Endodermal cell (in vitro differentiated cells): ENCODE measurements at regions not wholly inside any gene's neighbourhood (a gene's known extent, or its start where the extent isn't known, plus 50 kb on each side); places are given as distances from the start of the nearest gene placed in this dataset.

Experiments
- DNase-seq: peaks from one replicate; pipeline ENCODE4 v3.0.0-alpha.2; 2017
- H3K27ac ChIP-seq: 2 replicates; pipeline ENCODE4 v1.5.1; 2013; ENCODE audit warnings: mild to moderate bottlenecking, low read depth, low read length, moderate library complexity
- H3K27me3 ChIP-seq: 2 replicates; pipeline ENCODE4 v1.6.1; 2013; ENCODE audit warnings: mild to moderate bottlenecking, low read length, moderate library complexity; ENCODE audit not compliant: insufficient read depth, control insufficient read depth, poor library complexity, severe bottlenecking
- H3K36me3 ChIP-seq: 2 replicates; pipeline ENCODE4 v1.7.0; 2013; ENCODE audit warnings: mild to moderate bottlenecking, low read length, moderate library complexity; ENCODE audit not compliant: control insufficient read depth, insufficient read depth
- H3K4me1 ChIP-seq: one replicate; pipeline ENCODE4 v1.7.0; 2013; ENCODE audit warnings: low read length; ENCODE audit not compliant: control insufficient read depth, insufficient read depth
- H3K4me3 ChIP-seq: 2 replicates; pipeline ENCODE4 v1.5.1; 2013; ENCODE audit warnings: mild to moderate bottlenecking, low read length, moderate library complexity
- H3K9ac ChIP-seq: 2 replicates; pipeline ENCODE4 v1.6.1; 2013; ENCODE audit warnings: mild to moderate bottlenecking, low read length, moderate library complexity; ENCODE audit not compliant: poor library complexity, severe bottlenecking; ENCODE audit errors: extremely low read depth
- H3K9me3 ChIP-seq: 2 replicates; pipeline ENCODE4 v1.6.1; 2013; ENCODE audit warnings: mild to moderate bottlenecking, low read length, moderate library complexity; ENCODE audit not compliant: control insufficient read depth
- H3K27ac Mint-ChIP-seq: 2 replicates; pipeline ENCODE4 v1.8.0; 2020; ENCODE audit warnings: mixed read lengths
- H3K27me3 Mint-ChIP-seq: 2 replicates; pipeline ENCODE4 v1.8.0; 2021; ENCODE audit warnings: mild to moderate bottlenecking, mixed read lengths; ENCODE audit not compliant: insufficient read depth
- H3K36me3 Mint-ChIP-seq: 2 replicates; pipeline ENCODE4 v1.8.0; 2020; ENCODE audit warnings: low read depth, mixed read lengths
- H3K4me1 Mint-ChIP-seq: 2 replicates; pipeline ENCODE4 v1.8.0; 2020; ENCODE audit warnings: mixed read lengths
- H3K4me3 Mint-ChIP-seq: 2 replicates; pipeline ENCODE4 v1.8.0; 2020; ENCODE audit warnings: mild to moderate bottlenecking, moderate library complexity, mixed read lengths
- H3K9me3 Mint-ChIP-seq: 2 replicates; pipeline ENCODE4 v1.8.0; 2020; ENCODE audit warnings: mild to moderate bottlenecking, mixed read lengths
- CTCF ChIP-seq: fragments of 200-600 bp; sonication (generic); conservative IDR thresholded peaks from 2 replicates; pipeline ENCODE4 v1.5.0; 2021; ENCODE audit warnings: antibody characterized with exemption, mild to moderate bottlenecking
- WGBS, 2 experiments: methylation state at CpG; one replicate each; pipeline versions ENCODE4 v1.1.5 to v1.1.7; 2013; ENCODE audit warnings: missing lambda C conversion rate in 2 of 2, mixed read lengths in 1 of 2; ENCODE audit not compliant: insufficient coverage in 1 of 2, insufficient read length in 1 of 2; 5-methylcytosine and 5-hydroxymethylcytosine counted together

GRCh38 chr17:79505199-79505598 is 105.7 kb downstream of the RBFOX3 start:
- H3K27ac ChIP-seq, result no peak overlapping the region
- H3K9ac ChIP-seq, result no peak overlapping the region
- H3K4me3 Mint-ChIP-seq, result no peak overlapping the region
- no peaks in the 10 kb centered on the region for H3K36me3 Mint-ChIP-seq
- no peaks in the 10 kb centered on the region for H3K4me1 ChIP-seq
- no peak for DNase-seq
- H3K4me3 ChIP-seq, result no peak overlapping the region
- no peaks in the 10 kb centered on the region for H3K4me1 Mint-ChIP-seq
- no peaks in the 10 kb centered on the region for H3K27me3 Mint-ChIP-seq
- 88 to 100% methylated on average over 5 to 7 of the region's 7 CpGs for WGBS, 2 experiments
- TF ChIP-seq CTCF, result no peak
- no peaks in the 10 kb centered on the region for H3K9me3 ChIP-seq
- peaks cover 2% of the 10 kb centered on the region for H3K9me3 Mint-ChIP-seq
- H3K36me3 ChIP-seq, result no peaks in the 10 kb centered on the region
- H3K27ac Mint-ChIP-seq, result no peak overlapping the region
- no peaks in the 10 kb centered on the region for H3K27me3 ChIP-seq

- Mint-ChIP-seq H3K4me3 (no peak overlapping the region), H3K36me3 (no peaks in the 10 kb centered on the region), H3K4me1 (no peaks in the 10 kb centered on the region), H3K27ac (no peak overlapping the region), H3K9me3 (no peaks in the 10 kb centered on the region), H3K27me3 (no peaks in the 10 kb centered on the region)
- Histone ChIP-seq H3K27me3 (no peaks in the 10 kb centered on the region), H3K4me1 (no peaks in the 10 kb centered on the region), H3K9ac (no peak overlapping the region), H3K4me3 (no peak overlapping the region), H3K27ac (no peak overlapping the region), H3K36me3 (no peaks in the 10 kb centered on the region), H3K9me3 (no peaks in the 10 kb centered on the region)
- no peak for DNase-seq
- TF ChIP-seq CTCF, result no peak
- 87 to 92% methylated on average over 13 of the region's 13 CpGs for WGBS, 2 experiments
Measured at GRCh38 chr17:79504181-79504605, 106.7 kb downstream of the RBFOX3 start.

- Histone ChIP-seq H3K27ac (no peak overlapping the region), H3K4me3 (no peak overlapping the region), H3K4me1 (no peaks in the 10 kb centered on the region), H3K27me3 (no peaks in the 10 kb centered on the region), H3K36me3 (no peaks in the 10 kb centered on the region), H3K9ac (no peak overlapping the region), H3K9me3 (no peaks in the 10 kb centered on the region)
- no peaks in the 10 kb centered on the region for H3K9me3 Mint-ChIP-seq
- no peaks in the 10 kb centered on the region for H3K36me3 Mint-ChIP-seq
- no peak overlapping the region for H3K4me3 Mint-ChIP-seq
- no peak for DNase-seq
- no peaks in the 10 kb centered on the region for H3K4me1 Mint-ChIP-seq
- H3K27ac Mint-ChIP-seq, result no peak overlapping the region
- no peak for TF ChIP-seq CTCF
- 76 to 90% methylated on average over 2 to 13 of the region's 15 CpGs for WGBS, 2 experiments
- H3K27me3 Mint-ChIP-seq, result no peaks in the 10 kb centered on the region
Measured at GRCh38 chr17:79503126-79503839, 107.6 kb downstream of the RBFOX3 start.
